Smooth muscle cell (in vitro differentiated cells): ENCODE measurements at regions not wholly inside any gene's neighbourhood (a gene's known extent, or its start where the extent isn't known, plus 50 kb on each side); places are given as distances from the start of the nearest gene placed in this dataset.

Source experiments
- DNase-seq: peaks from one replicate; lab custom pipeline; 2025; ENCODE audit not compliant: unreplicated experiment; lab: John Stamatoyannopoulos, UW
- H2AFZ ChIP-seq: fragments of 200-600 bp; sonication (generic); 2 replicates; pipeline ENCODE4 v1.6.0; 2016; ENCODE audit warnings: antibody characterized with exemption, low read depth, mild to moderate bottlenecking
- H3F3A ChIP-seq: fragments of 200-600 bp; sonication (generic); 2 replicates; pipeline ENCODE4 v1.6.0; 2017; ENCODE audit warnings: antibody characterized with exemption, low read depth
- H3K27ac ChIP-seq: fragments of 200-600 bp; sonication (generic); 2 replicates; pipeline ENCODE4 v1.5.1; 2016; ENCODE audit warnings: low read depth, mild to moderate bottlenecking
- H3K27me3 ChIP-seq: fragments of 200-600 bp; sonication (generic); 2 replicates; pipeline ENCODE4 v1.6.1; 2016; ENCODE audit warnings: low read depth, mild to moderate bottlenecking
- H3K36me3 ChIP-seq: fragments of 200-600 bp; sonication (generic); 2 replicates; pipeline ENCODE4 v1.5.1; 2016; ENCODE audit warnings: low read depth
- H3K4me1 ChIP-seq: fragments of 200-600 bp; sonication (generic); 2 replicates; pipeline ENCODE4 v1.5.1; 2016; ENCODE audit warnings: low read depth
- H3K4me2 ChIP-seq: fragments of 200-600 bp; sonication (generic); 2 replicates; pipeline ENCODE4 v1.6.0; 2016; ENCODE audit warnings: mild to moderate bottlenecking
- H3K4me3 ChIP-seq: fragments of 200-600 bp; sonication (generic); 2 replicates; pipeline ENCODE4 v1.5.1; 2016; ENCODE audit warnings: mild to moderate bottlenecking
- H3K79me2 ChIP-seq: fragments of 200-600 bp; sonication (generic); 2 replicates; pipeline ENCODE4 v1.6.0; 2016; ENCODE audit warnings: low read depth, mild to moderate bottlenecking
- H3K9ac ChIP-seq: fragments of 200-600 bp; sonication (generic); 2 replicates; pipeline ENCODE4 v1.6.0; 2016; ENCODE audit warnings: low read depth
- H3K9me3 ChIP-seq: fragments of 200-600 bp; sonication (generic); replicated peaks from 2 replicates; pipeline ENCODE4 v1.5.1; 2016; ENCODE audit warnings: low read depth
- H4K20me1 ChIP-seq: fragments of 200-600 bp; sonication (generic); 2 replicates; pipeline ENCODE4 v1.6.0; 2016; ENCODE audit warnings: low read depth
- CTCF ChIP-seq: fragments of 200-600 bp; sonication (generic); IDR thresholded peaks from 2 replicates; pipeline ENCODE4 v1.5.1; 2017; ENCODE audit warnings: borderline replicate concordance, mild to moderate bottlenecking, antibody characterized with exemption; ENCODE audit not compliant: insufficient read depth, poor library complexity, severe bottlenecking
- WGBS: methylation state at CpG from one replicate; pipeline ENCODE4 v1.1.7; 2016; ENCODE audit warnings: low lambda C conversion rate; 5-methylcytosine and 5-hydroxymethylcytosine counted together

- no peak overlapping the region for H2AFZ ChIP-seq
- 9% methylated on average over 4 of the region's 4 CpGs for WGBS
Measured at GRCh38 chr20:12166053-12166717, 248.5 kb downstream of the BTBD3 start.

GRCh38 chr20:12170406-12170805 lies 252.7 kb downstream of the BTBD3 start:
- 24% methylated on average over 1 of the region's 1 CpG for WGBS
- Histone ChIP-seq H2AFZ (no peak overlapping the region), H3K9me3 (peaks cover 10% of the 10 kb centered on the region), H4K20me1 (no peaks in the 10 kb centered on the region), H3F3A (peaks cover 30% of the 10 kb centered on the region), H3K27ac (peak overlapping the region; percentile 30), H3K36me3 (peaks cover 11% of the 10 kb centered on the region), H3K4me3 (no peak overlapping the region), H3K4me2 (peak overlapping the region; percentile 32), H3K9ac (no peak overlapping the region), H3K4me1 (peaks cover 15% of the 10 kb centered on the region), H3K27me3 (no peaks in the 10 kb centered on the region), H3K79me2 (no peaks in the 10 kb centered on the region)
- DNase-seq, result no peak
- TF ChIP-seq CTCF, result no peak

More at GRCh38 chr20:12166053-12166717, 248.5 kb downstream of the BTBD3 start:
- Histone ChIP-seq H3F3A (peaks cover 32% of the 10 kb centered on the region), H3K4me2 (peak overlapping the region; percentile 45), H4K20me1 (no peaks in the 10 kb centered on the region), H3K27ac (peak overlapping the region; percentile 74), H3K9ac (no peak overlapping the region), H3K36me3 (peaks cover 11% of the 10 kb centered on the region), H3K9me3 (peaks cover 10% of the 10 kb centered on the region), H3K4me3 (no peak overlapping the region), H3K4me1 (peaks cover 7% of the 10 kb centered on the region), H3K27me3 (no peaks in the 10 kb centered on the region), H3K79me2 (no peaks in the 10 kb centered on the region)
- no peak for TF ChIP-seq CTCF
- DNase-seq, result no peak

GRCh38 chr20:12171923-12172524 lies 254.3 kb downstream of the BTBD3 start:
- H3K27ac ChIP-seq, result peak overlapping the region; percentile 55
- TF ChIP-seq CTCF, result no peak
- no peaks in the 10 kb centered on the region for H3K27me3 ChIP-seq
- H2AFZ ChIP-seq, result no peak overlapping the region
- no peak overlapping the region for H3K9ac ChIP-seq
- no peak overlapping the region for H3K4me3 ChIP-seq
- peaks cover 10% of the 10 kb centered on the region for H3K4me1 ChIP-seq
- WGBS, result 68% methylated on average over 2 of the region's 2 CpGs
- peaks cover 20% of the 10 kb centered on the region for H3F3A ChIP-seq
- peaks cover 11% of the 10 kb centered on the region for H3K36me3 ChIP-seq
- no peak for DNase-seq
- no peaks in the 10 kb centered on the region for H3K79me2 ChIP-seq
- H4K20me1 ChIP-seq, result no peaks in the 10 kb centered on the region
- peaks cover 10% of the 10 kb centered on the region for H3K9me3 ChIP-seq
- H3K4me2 ChIP-seq, result peak overlapping the region; percentile 48
